GM12873 (cell line): ENCODE measurements at regions not wholly inside any gene's neighbourhood (a gene's known extent, or its start where the extent isn't known, plus 50 kb on each side); places are given as distances from the start of the nearest gene placed in this dataset.

Experiments
- CTCF ChIP-seq: IDR thresholded peaks from 2 replicates; pipeline ENCODE4 v1.5.1; 2012; ENCODE audit warnings: low read depth, mild to moderate bottlenecking, moderate library complexity, low read length, control low read depth; ENCODE audit not compliant: insufficient read depth; ENCODE audit errors: missing control alignments

- no peak for TF ChIP-seq CTCF
These were observed 259.5 kb downstream of the SHOX start for GRCh38 chrX:889966-890651.

DNA sequence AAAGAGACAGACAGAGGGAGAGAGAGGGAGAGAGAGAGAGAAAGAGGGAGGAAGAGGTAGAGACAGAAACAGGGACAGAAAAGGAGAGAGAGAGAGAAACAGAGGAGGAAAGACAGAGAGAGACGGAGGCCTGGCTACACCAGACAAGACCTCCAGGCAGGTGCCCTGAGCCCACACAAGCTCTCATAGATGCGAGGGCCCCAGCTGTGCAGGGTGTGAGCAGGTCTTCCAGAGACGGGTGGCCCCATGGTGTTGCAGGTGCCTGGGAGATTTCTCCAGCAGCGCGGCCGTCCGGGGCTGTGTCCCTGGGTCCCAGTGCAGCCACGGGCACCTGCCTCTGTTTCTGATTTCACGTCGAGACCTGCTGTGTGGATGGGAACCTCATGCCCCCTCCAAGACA, 253.0 kb downstream of the SHOX start:
- TF ChIP-seq CTCF, result no peak

DNA sequence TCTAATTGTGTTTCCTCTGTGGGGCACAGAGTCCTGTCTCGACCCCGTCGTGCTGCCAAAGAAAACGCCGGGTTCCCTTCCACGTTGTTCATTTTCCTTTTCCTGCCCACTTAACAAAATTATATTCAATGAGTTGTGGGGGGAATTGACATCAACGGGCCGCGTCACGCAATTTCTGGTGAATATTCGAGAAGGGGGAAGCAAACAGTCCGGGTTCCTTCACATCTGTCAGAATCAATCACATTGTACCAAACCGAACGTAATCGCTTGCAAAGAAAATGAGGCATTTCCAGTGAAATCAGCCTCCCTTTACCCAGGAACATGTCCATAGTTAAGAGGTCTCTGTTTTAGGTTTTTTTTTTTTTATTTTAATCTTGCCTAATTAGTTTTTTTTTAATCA, 243.5 kb downstream of the SHOX start:
- TF ChIP-seq CTCF, result no peak

- TF ChIP-seq CTCF, result no peak
These were observed 242.4 kb downstream of the SHOX start for GRCh38 chrX:873016-873415.

DNA sequence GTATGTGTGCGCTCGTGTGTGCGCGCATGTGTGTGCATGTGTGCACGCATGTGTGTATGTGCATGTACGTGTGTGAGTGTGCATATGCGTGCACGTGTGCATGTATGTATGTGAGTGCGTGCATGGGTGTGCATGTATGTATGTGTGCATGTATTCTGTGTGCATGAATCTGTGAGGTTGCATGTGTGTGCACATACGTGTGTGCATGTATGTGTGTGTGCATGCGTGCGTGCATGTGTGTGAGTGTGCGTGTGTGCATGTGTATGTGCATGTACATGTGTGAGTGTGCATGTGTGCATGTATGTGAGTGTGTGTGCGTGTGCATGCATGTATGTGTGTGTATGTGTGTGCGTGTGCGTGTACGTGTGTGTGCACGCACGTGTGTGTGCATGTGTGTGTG, 241.5 kb downstream of the SHOX start:
- TF ChIP-seq CTCF, result no peak

DNA sequence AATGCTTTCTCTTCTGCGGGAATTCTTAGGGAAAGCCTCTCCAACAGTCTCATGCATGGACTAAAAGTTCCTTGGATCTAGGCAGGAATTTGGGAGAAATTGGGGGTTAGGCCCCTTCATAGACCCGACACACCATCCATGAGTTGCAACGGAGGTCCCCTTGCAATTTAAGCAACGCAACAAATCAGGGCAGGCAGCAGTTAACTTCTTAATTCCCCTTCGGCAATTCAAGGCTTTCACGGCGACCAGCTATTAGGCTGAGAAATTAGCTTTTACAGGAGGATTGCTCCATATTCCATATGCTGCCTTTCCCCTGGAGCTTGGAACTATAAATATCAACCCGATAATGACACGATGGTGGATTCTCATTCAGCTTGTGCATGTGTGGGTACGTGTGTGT, 241.0 kb downstream of the SHOX start:
- no peak for TF ChIP-seq CTCF

DNA sequence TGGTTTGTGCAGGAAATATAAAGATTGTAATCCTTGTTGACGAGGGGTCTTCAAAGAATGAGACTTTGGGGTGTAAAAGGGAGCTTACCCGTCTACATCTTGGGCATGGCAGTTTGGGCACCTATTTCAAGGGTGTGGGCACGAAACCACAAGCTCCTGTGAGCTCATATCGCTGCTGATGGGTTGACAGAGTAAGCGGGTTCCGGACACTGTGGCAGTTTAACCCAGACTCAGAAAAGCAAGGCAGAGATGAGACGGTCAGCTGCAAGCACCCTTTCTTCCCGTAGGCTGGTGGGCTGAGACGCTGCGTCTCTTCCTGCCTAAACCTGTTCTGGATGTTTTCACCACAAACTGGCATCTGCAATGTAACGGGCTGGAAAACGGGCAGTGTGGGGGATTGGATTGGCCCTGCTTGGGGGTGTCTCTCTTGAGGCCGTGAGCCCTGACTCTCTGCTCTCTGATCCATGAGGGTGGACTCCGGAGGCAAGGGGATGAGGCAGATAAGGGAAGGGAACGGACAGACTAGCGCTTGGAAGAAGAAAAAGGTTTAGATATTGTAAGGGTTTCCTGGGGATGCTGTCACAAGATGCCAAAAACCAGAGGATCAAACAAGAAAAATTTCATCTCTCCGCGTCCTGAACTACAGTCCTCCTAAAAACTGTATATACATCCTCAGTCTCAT, 237.5 kb downstream of the SHOX start:
- TF ChIP-seq CTCF, result no peak
